ENCODE measurements at regions not wholly inside any gene's neighbourhood (a gene's known extent, or its start where the extent isn't known, plus 50 kb on each side); places are given as distances from the start of the nearest gene placed in this dataset.

DNA sequence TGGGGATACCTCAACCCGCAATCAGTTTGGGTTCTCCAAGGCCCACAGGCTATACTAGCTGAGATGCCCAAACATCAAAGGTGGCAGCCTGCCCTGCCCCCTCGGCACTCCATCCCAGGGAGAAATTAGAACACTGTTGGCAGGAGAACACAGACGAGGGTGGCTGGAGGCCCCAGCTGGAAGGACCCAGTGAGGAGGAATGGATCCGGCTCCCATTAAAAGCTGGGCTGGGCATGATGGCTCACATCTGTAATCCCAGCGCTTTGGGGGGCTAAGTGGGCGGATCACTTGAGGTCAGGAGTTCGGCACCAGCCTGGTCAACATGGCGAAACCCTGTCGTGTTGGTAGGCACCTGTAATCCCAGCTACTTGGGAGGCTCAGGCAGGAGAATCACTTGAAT is 199.9 kb upstream of the GNAI1 start:
- no peaks in the 10 kb centered on the region for H3K36me3 Mint-ChIP-seq (ENCODE audit: low read depth)
- peaks cover 3% of the 10 kb centered on the region for H3K27me3 Mint-ChIP-seq (ENCODE audit: low read depth)

DNA sequence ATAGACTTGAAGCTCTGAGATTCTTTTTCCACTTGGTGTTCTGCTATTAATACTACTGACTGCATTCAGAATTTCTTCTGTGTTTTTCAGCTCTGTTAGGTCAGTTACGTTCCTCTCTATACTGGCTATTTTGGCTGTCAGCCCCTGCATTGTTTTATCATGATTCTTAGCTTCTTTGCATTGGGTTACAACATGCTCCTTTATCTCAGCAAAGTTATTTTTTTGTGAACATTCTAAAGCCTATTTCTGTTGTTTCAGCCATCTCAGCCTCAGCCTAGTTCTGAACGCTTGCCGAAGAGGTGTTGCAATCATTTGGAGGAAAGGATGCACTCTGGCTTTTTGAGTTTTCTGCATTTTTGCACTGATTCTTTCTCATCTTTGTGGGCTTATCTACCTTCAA is 201.5 kb upstream of the GNAI1 start:
- H3K27me3 Mint-ChIP-seq (ENCODE audit: low read depth), result peaks cover 3% of the 10 kb centered on the region
- DNase-seq (ENCODE audit: low read depth, low spot score), result no peak
- no peaks in the 10 kb centered on the region for H3K9me3 Mint-ChIP-seq
- no peak overlapping the region for H3K27ac Mint-ChIP-seq (ENCODE audit: unreplicated experiment)
- TF ChIP-seq, protein P1, sequence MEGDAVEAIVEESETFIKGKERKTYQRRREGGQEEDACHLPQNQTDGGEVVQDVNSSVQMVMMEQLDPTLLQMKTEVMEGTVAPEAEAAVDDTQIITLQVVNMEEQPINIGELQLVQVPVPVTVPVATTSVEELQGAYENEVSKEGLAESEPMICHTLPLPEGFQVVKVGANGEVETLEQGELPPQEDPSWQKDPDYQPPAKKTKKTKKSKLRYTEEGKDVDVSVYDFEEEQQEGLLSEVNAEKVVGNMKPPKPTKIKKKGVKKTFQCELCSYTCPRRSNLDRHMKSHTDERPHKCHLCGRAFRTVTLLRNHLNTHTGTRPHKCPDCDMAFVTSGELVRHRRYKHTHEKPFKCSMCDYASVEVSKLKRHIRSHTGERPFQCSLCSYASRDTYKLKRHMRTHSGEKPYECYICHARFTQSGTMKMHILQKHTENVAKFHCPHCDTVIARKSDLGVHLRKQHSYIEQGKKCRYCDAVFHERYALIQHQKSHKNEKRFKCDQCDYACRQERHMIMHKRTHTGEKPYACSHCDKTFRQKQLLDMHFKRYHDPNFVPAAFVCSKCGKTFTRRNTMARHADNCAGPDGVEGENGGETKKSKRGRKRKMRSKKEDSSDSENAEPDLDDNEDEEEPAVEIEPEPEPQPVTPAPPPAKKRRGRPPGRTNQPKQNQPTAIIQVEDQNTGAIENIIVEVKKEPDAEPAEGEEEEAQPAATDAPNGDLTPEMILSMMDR (conservative IDR thresholded peaks at IDR 0.05), result no peak
- H3K4me1 Mint-ChIP-seq, result no peaks in the 10 kb centered on the region
- no peak overlapping the region for H3K4me3 Mint-ChIP-seq
- no peaks in the 10 kb centered on the region for H3K36me3 Mint-ChIP-seq (ENCODE audit: low read depth)

More for the DNA sequence above, 199.9 kb upstream of the GNAI1 start:
- Mint-ChIP-seq H3K27ac (ENCODE audit: unreplicated experiment) (no peak overlapping the region), H3K9me3 (no peaks in the 10 kb centered on the region), H3K4me1 (no peaks in the 10 kb centered on the region), H3K4me3 (no peak overlapping the region)
- TF ChIP-seq, protein P1 (conservative IDR thresholded peaks at IDR 0.05), result no peak
- no peak for DNase-seq (ENCODE audit: low read depth, low spot score)

DNA sequence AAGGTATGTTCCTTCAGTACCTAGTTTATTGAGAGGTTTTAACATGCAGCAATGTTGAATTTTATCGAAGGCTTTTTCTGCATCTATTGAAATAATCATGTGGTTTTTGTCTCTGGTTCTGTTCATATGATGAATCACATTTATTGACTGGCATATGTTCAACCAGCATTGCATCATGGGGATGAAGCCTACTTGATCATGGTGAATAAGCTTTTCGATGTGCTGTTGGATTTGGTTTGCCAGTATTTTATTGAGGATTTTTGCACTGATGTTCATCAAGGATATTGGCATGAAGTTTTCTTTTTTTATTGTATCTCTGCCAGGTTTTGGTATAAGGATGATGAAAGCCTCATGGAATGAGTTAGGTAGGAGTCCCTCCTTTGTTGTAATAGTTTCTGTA is 204.0 kb upstream of the GNAI1 start:
- no peaks in the 10 kb centered on the region for H3K4me1 Mint-ChIP-seq
- no peaks in the 10 kb centered on the region for H3K36me3 Mint-ChIP-seq (ENCODE audit: low read depth)
- H3K27ac Mint-ChIP-seq (ENCODE audit: unreplicated experiment), result no peak overlapping the region
- no peak overlapping the region for H3K4me3 Mint-ChIP-seq
- peaks cover 3% of the 10 kb centered on the region for H3K27me3 Mint-ChIP-seq (ENCODE audit: low read depth)
- H3K9me3 Mint-ChIP-seq, result no peaks in the 10 kb centered on the region
- TF ChIP-seq, protein P1 (conservative IDR thresholded peaks at IDR 0.05), result no peak
- DNase-seq (ENCODE audit: low read depth, low spot score), result no peak

GRCh38 chr7:79927116-79927515 is 207.5 kb upstream of the GNAI1 start:
- no peaks in the 10 kb centered on the region for H3K4me1 Mint-ChIP-seq
- no peak for DNase-seq (ENCODE audit: low read depth, low spot score)
- H3K27ac Mint-ChIP-seq (ENCODE audit: unreplicated experiment), result no peak overlapping the region
- peaks cover 3% of the 10 kb centered on the region for H3K27me3 Mint-ChIP-seq (ENCODE audit: low read depth)
- H3K36me3 Mint-ChIP-seq (ENCODE audit: low read depth), result no peaks in the 10 kb centered on the region
- TF ChIP-seq, protein P1 (conservative IDR thresholded peaks at IDR 0.05), result no peak
- H3K9me3 Mint-ChIP-seq, result peaks cover 5% of the 10 kb centered on the region
- H3K4me3 Mint-ChIP-seq, result no peak overlapping the region

DNA sequence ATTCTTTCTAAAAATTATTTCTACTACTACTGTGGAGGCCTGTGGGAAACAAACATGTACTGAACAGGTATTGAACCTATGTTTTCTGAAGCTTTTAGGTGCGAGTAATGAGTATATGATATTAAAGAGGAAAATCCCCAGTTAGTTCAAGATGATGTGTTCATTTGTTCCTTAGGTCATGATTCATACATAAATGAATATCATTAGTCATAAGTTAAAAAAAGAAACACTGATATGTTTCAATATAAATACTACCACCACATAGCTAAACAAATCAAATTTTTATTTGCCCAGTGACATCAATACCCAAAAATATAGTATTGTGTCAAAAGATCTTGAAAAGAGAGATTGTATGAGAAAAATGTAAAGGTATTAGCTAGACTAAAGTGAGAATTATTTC is 210.7 kb upstream of the GNAI1 start:
- no peaks in the 10 kb centered on the region for H3K36me3 Mint-ChIP-seq (ENCODE audit: low read depth)
- no peak for DNase-seq (ENCODE audit: low read depth, low spot score)
- H3K9me3 Mint-ChIP-seq, result peaks cover 5% of the 10 kb centered on the region
- no peak overlapping the region for H3K4me3 Mint-ChIP-seq
- H3K27ac Mint-ChIP-seq (ENCODE audit: unreplicated experiment), result no peak overlapping the region
- TF ChIP-seq, protein P1 (conservative IDR thresholded peaks at IDR 0.05), result no peak
- no peaks in the 10 kb centered on the region for H3K27me3 Mint-ChIP-seq (ENCODE audit: low read depth)
- no peaks in the 10 kb centered on the region for H3K4me1 Mint-ChIP-seq

DNA sequence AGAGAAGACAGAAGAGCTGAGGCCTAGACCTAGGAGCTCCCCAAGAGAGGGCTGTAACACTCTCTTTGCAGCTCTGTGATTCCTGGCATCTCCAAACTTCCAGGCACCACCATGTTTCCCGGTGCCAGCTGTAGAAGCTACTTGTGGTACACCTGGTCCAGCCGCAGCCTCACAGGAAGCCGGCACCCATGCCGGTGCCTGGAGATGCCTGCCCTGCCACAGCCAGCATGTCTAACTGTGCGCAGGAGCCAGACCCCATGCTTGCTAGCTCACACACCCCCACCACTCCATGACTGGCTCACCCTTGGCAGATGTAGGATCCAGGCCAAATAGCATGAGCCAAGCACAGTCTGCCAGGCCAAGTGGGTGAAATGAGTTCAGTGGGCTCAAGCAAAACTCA is 211.7 kb upstream of the GNAI1 start:
- peaks cover 5% of the 10 kb centered on the region for H3K9me3 Mint-ChIP-seq
- no peaks in the 10 kb centered on the region for H3K36me3 Mint-ChIP-seq (ENCODE audit: low read depth)
- TF ChIP-seq, protein P1 (conservative IDR thresholded peaks at IDR 0.05), result no peak
- H3K4me3 Mint-ChIP-seq, result no peak overlapping the region
- DNase-seq (ENCODE audit: low read depth, low spot score), result no peak
- no peak overlapping the region for H3K27ac Mint-ChIP-seq (ENCODE audit: unreplicated experiment)
- no peaks in the 10 kb centered on the region for H3K27me3 Mint-ChIP-seq (ENCODE audit: low read depth)
- H3K4me1 Mint-ChIP-seq, result no peaks in the 10 kb centered on the region
